ENCODE measurements at regions not wholly inside any gene's neighbourhood (a gene's known extent, or its start where the extent isn't known, plus 50 kb on each side); places are given as distances from the start of the nearest gene placed in this dataset.

- TF ChIP-seq CTCF (IDR thresholded peaks at IDR 0.05; ENCODE audit: unreplicated experiment) = no peak
- H3K4me3 Mint-ChIP-seq = no peak overlapping the region
- H3K4me1 Mint-ChIP-seq = peaks cover 33% of the 10 kb centered on the region
- no peak for DNase-seq (ENCODE audit: low spot score in 2 of 2, unreplicated experiment in 2 of 2)
- H3K36me3 Mint-ChIP-seq = no peaks in the 10 kb centered on the region
- peaks cover 9% of the 10 kb centered on the region for H3K27me3 Mint-ChIP-seq (ENCODE audit: low read depth)
- H3K9me3 Mint-ChIP-seq = no peaks in the 10 kb centered on the region
- H3K27ac Mint-ChIP-seq = peak overlapping the region; percentile 17
Measured at GRCh38 chr22:26893173-26894110, 236.1 kb downstream of the MIAT start.

GRCh38 chr22:26894362-26894761, 237.0 kb downstream of the MIAT start:
- Mint-ChIP-seq H3K27me3 (ENCODE audit: low read depth) (peaks cover 12% of the 10 kb centered on the region), H3K4me1 (peaks cover 33% of the 10 kb centered on the region), H3K27ac (peak overlapping the region; percentile 52), H3K4me3 (no peak overlapping the region), H3K36me3 (no peaks in the 10 kb centered on the region), H3K9me3 (no peaks in the 10 kb centered on the region)
- TF ChIP-seq CTCF (IDR thresholded peaks at IDR 0.05; ENCODE audit: unreplicated experiment) = no peak
- no peak for DNase-seq (ENCODE audit: low spot score in 2 of 2, unreplicated experiment in 2 of 2)

GRCh38 chr22:26894766-26895485, 237.5 kb downstream of the MIAT start:
- H3K9me3 Mint-ChIP-seq = no peaks in the 10 kb centered on the region
- peaks cover 12% of the 10 kb centered on the region for H3K27me3 Mint-ChIP-seq (ENCODE audit: low read depth)
- no peaks in the 10 kb centered on the region for H3K36me3 Mint-ChIP-seq
- peaks cover 27% of the 10 kb centered on the region for H3K4me1 Mint-ChIP-seq
- H3K4me3 Mint-ChIP-seq = no peak overlapping the region
- TF ChIP-seq CTCF (IDR thresholded peaks at IDR 0.05; ENCODE audit: unreplicated experiment) = no peak
- peak overlapping the region; percentile 52 for H3K27ac Mint-ChIP-seq
- no peak for DNase-seq (ENCODE audit: low spot score in 2 of 2, unreplicated experiment in 2 of 2)

GRCh38 chr22:26897384-26897783, 240.0 kb downstream of the MIAT start:
- H3K4me3 Mint-ChIP-seq = no peak overlapping the region
- H3K9me3 Mint-ChIP-seq = no peaks in the 10 kb centered on the region
- H3K36me3 Mint-ChIP-seq = no peaks in the 10 kb centered on the region
- DNase-seq (ENCODE audit: low spot score in 2 of 2, unreplicated experiment in 2 of 2) = no peak
- TF ChIP-seq CTCF (IDR thresholded peaks at IDR 0.05; ENCODE audit: unreplicated experiment) = no peak
- peaks cover 26% of the 10 kb centered on the region for H3K27me3 Mint-ChIP-seq (ENCODE audit: low read depth)
- H3K4me1 Mint-ChIP-seq = peaks cover 20% of the 10 kb centered on the region
- H3K27ac Mint-ChIP-seq = no peak overlapping the region

GRCh38 chr22:26898946-26899605, 241.7 kb downstream of the MIAT start:
- Mint-ChIP-seq H3K27ac (no peak overlapping the region), H3K36me3 (no peaks in the 10 kb centered on the region), H3K9me3 (no peaks in the 10 kb centered on the region), H3K4me1 (peaks cover 17% of the 10 kb centered on the region), H3K4me3 (no peak overlapping the region), H3K27me3 (ENCODE audit: low read depth) (peaks cover 39% of the 10 kb centered on the region)
- TF ChIP-seq CTCF (IDR thresholded peaks at IDR 0.05; ENCODE audit: unreplicated experiment) = no peak
- no peak for DNase-seq (ENCODE audit: low spot score in 2 of 2, unreplicated experiment in 2 of 2)
